ENCODE measurements at regions not wholly inside any gene's neighbourhood (a gene's known extent, or its start where the extent isn't known, plus 50 kb on each side); places are given as distances from the start of the nearest gene placed in this dataset.
"Not testable (repeated sequence)": the region's sequence is repeated elsewhere in the genome, so short reads cannot be mapped to it uniquely, and the experiment has no call there.

DNA sequence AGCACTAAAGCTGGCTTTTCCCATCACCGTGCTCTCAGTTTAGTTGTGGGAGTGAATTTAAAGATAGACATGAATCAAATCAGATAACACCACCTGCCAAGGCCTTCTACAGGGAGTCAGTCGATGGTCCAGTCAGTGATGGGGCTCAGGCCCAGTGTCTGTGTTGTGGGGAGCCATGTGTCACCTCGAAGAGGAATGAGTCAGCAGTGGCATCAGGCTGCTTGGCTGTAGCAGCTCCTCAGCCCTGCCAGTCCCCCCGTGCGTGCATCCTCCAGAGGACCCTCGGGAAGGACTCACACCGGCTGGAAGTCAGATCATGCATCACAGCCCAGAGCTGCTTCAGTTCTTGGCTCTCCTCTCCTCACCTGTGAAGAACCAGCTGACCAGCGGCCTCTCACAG, 420.4 kb upstream of the RAB6C start:
- Histone ChIP-seq H3K4me3 (ENCODE audit: insufficient read depth, low read depth, low read length, poor library complexity, severe bottlenecking) (no peak overlapping the region), H3K9me3 (ENCODE audit: control insufficient read depth, low read length) (no peaks in the 10 kb centered on the region), H3K27ac (ENCODE audit: insufficient read depth, low read length, poor library complexity, severe bottlenecking) (no peak overlapping the region), H3K27me3 (replicated peaks; ENCODE audit: control insufficient read depth, insufficient read depth, low read length, poor library complexity, severe bottlenecking) (no peaks in the 10 kb centered on the region), H3K36me3 (ENCODE audit: control insufficient read depth, insufficient read depth, low read length) (no peaks in the 10 kb centered on the region), H3K4me1 (ENCODE audit: control insufficient read depth, insufficient read depth, low read length, poor library complexity, severe bottlenecking) (no peaks in the 10 kb centered on the region)
- DNase-seq = no peak

DNA sequence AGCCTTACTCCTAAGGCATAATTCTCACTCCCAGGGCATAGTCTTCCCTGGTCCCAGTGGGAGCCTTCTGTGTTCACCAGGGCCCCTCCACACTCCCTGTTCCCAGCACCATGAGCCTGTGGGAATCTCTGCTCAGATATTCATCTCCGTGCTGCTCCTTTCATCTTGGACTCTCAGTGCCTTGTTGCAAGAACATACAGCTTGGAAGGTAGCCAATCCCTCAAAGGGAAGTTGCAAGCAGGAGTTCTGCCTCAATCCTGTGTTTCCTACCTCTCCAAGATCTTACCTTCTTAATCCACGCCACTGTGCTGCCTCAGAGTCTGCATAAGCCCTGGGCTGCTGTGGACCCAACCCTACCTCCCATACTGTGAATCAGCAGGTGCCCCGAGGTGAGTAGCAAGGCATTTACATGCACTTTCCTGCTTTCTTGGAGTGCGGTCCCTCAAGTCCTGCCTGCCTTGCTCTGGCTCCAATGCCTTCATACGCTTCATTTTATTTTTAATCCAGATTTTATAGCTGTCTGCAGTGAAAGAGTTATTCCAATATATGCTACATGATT, 413.8 kb upstream of the RAB6C start:
- no peak overlapping the region for H3K27ac ChIP-seq (ENCODE audit: insufficient read depth, low read length, poor library complexity, severe bottlenecking)
- H3K36me3 ChIP-seq (ENCODE audit: control insufficient read depth, insufficient read depth, low read length) = no peaks in the 10 kb centered on the region
- DNase-seq = no peak
- H3K9me3 ChIP-seq (ENCODE audit: control insufficient read depth, low read length) = no peaks in the 10 kb centered on the region
- H3K4me1 ChIP-seq (ENCODE audit: control insufficient read depth, insufficient read depth, low read length, poor library complexity, severe bottlenecking) = no peaks in the 10 kb centered on the region
- H3K27me3 ChIP-seq (replicated peaks; ENCODE audit: control insufficient read depth, insufficient read depth, low read length, poor library complexity, severe bottlenecking) = no peaks in the 10 kb centered on the region
- H3K4me3 ChIP-seq (ENCODE audit: insufficient read depth, low read depth, low read length, poor library complexity, severe bottlenecking) = no peak overlapping the region

DNA sequence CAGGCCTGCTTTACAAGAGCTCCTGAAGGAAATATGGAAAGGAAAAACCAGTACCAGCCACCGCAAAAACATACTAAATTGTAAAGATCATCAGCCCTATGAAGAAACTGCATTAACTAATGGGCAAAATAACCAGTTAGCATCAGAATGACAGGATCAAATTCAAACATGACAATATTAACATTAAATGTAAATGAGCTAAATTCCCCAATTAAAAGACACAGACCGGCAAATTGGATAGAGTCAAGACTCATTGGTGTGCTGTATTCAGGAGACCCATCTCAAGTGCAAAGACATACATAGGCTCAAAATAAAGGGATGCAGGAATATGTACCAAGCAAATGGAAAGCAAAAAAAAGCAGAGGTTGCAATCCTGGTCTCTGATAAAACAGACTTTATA, 408.7 kb upstream of the RAB6C start:
- not testable (repeated sequence) for H3K27ac ChIP-seq (ENCODE audit: insufficient read depth, low read length, poor library complexity, severe bottlenecking); H3K4me3 ChIP-seq (ENCODE audit: insufficient read depth, low read depth, low read length, poor library complexity, severe bottlenecking); H3K27me3 ChIP-seq (replicated peaks; ENCODE audit: control insufficient read depth, insufficient read depth, low read length, poor library complexity, severe bottlenecking); H3K36me3 ChIP-seq (ENCODE audit: control insufficient read depth, insufficient read depth, low read length); DNase-seq; H3K4me1 ChIP-seq (ENCODE audit: control insufficient read depth, insufficient read depth, low read length, poor library complexity, severe bottlenecking); H3K9me3 ChIP-seq (ENCODE audit: control insufficient read depth, low read length)

DNA sequence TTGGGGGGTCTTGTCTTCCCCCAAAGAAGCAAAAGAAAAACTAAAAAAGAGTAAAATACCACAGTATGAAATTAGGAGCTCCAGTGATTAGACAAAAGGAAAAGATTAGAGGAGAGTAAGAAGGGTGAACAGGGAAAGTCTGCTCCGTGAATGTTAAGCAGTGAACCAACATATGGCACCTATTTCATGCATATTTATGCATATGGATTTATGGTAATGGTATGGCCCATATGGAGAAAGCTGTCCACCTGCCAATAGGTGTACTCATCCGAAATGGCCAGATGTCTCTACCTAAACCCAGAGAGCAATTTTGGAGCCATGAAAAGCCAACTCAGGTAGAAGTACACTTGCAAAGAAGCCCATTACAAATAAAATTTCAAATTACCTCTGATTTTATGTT, 404.0 kb upstream of the RAB6C start:
- Histone ChIP-seq H3K27ac (ENCODE audit: insufficient read depth, low read length, poor library complexity, severe bottlenecking) (no peak overlapping the region), H3K27me3 (replicated peaks; ENCODE audit: control insufficient read depth, insufficient read depth, low read length, poor library complexity, severe bottlenecking) (no peaks in the 10 kb centered on the region), H3K4me3 (ENCODE audit: insufficient read depth, low read depth, low read length, poor library complexity, severe bottlenecking) (no peak overlapping the region), H3K9me3 (ENCODE audit: control insufficient read depth, low read length) (no peaks in the 10 kb centered on the region), H3K36me3 (ENCODE audit: control insufficient read depth, insufficient read depth, low read length) (no peaks in the 10 kb centered on the region), H3K4me1 (ENCODE audit: control insufficient read depth, insufficient read depth, low read length, poor library complexity, severe bottlenecking) (no peaks in the 10 kb centered on the region)
- DNase-seq = no peak

DNA sequence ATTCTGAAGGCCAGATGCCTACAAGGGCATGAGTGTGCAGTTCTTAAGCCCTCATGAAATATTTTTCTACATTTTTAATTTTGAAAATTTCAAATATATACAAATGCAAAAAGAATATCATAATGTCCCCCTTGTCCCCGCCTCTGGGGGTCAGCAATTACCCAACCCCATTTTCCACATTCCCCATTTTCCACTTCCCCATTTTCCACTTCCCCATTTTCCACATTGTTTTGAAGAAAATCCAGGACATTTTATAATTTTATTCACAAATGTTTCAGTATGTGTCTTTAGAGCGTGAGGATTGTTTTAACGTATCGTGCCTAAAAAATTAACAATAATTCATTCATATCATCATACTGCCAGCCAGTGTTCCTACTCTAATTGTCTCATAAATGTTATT, 403.6 kb upstream of the RAB6C start:
- Histone ChIP-seq H3K4me1 (ENCODE audit: control insufficient read depth, insufficient read depth, low read length, poor library complexity, severe bottlenecking) (no peaks in the 10 kb centered on the region), H3K36me3 (ENCODE audit: control insufficient read depth, insufficient read depth, low read length) (no peaks in the 10 kb centered on the region), H3K27me3 (replicated peaks; ENCODE audit: control insufficient read depth, insufficient read depth, low read length, poor library complexity, severe bottlenecking) (no peaks in the 10 kb centered on the region), H3K9me3 (ENCODE audit: control insufficient read depth, low read length) (no peaks in the 10 kb centered on the region), H3K4me3 (ENCODE audit: insufficient read depth, low read depth, low read length, poor library complexity, severe bottlenecking) (no peak overlapping the region), H3K27ac (ENCODE audit: insufficient read depth, low read length, poor library complexity, severe bottlenecking) (no peak overlapping the region)
- DNase-seq = no peak

DNA sequence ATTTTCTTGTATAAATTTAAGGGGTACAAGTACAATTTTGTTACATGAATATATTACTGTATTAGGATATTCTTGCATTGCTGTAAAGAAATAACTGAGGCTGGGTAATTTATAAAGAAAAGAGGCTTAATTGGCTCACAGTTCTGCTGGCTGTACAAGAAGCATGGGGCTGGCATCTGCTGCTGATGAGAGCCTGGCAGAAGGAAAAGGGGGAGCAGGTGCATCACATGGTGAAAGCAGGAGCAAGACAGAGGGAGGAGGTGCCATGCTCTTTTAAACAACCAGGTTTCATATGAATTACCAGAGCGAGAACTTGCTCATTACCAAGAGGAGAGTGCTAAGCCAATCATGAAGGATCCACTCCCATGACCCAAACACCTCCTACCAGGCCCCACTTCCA, 399.5 kb upstream of the RAB6C start:
- no peaks in the 10 kb centered on the region for H3K27me3 ChIP-seq (replicated peaks; ENCODE audit: control insufficient read depth, insufficient read depth, low read length, poor library complexity, severe bottlenecking)
- no peaks in the 10 kb centered on the region for H3K9me3 ChIP-seq (ENCODE audit: control insufficient read depth, low read length)
- H3K27ac ChIP-seq (ENCODE audit: insufficient read depth, low read length, poor library complexity, severe bottlenecking) = no peak overlapping the region
- H3K4me1 ChIP-seq (ENCODE audit: control insufficient read depth, insufficient read depth, low read length, poor library complexity, severe bottlenecking) = no peaks in the 10 kb centered on the region
- no peak overlapping the region for H3K4me3 ChIP-seq (ENCODE audit: insufficient read depth, low read depth, low read length, poor library complexity, severe bottlenecking)
- H3K36me3 ChIP-seq (ENCODE audit: control insufficient read depth, insufficient read depth, low read length) = no peaks in the 10 kb centered on the region
- DNase-seq = no peak

DNA sequence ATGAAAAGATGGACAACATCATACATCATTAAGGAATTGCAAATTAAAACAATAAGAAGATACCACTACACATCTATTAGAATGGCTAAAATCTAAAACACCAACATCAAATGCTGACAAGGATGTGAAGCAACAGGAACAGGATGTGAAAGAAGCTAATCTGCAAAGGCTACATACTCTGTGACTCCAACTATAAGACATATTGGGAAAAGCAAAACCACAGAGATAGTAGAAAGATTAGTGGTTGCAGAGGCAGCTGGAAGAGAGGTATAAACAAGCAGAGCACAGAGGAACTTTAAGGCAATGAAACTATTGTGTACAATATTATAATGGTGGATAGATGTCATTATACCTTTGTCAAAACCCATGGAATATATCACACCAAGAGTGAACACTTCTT, 393.7 kb upstream of the RAB6C start:
- no peaks in the 10 kb centered on the region for H3K36me3 ChIP-seq (ENCODE audit: control insufficient read depth, insufficient read depth, low read length)
- no peak overlapping the region for H3K27ac ChIP-seq (ENCODE audit: insufficient read depth, low read length, poor library complexity, severe bottlenecking)
- no peak for DNase-seq
- no peaks in the 10 kb centered on the region for H3K4me1 ChIP-seq (ENCODE audit: control insufficient read depth, insufficient read depth, low read length, poor library complexity, severe bottlenecking)
- H3K9me3 ChIP-seq (ENCODE audit: control insufficient read depth, low read length) = no peaks in the 10 kb centered on the region
- H3K27me3 ChIP-seq (replicated peaks; ENCODE audit: control insufficient read depth, insufficient read depth, low read length, poor library complexity, severe bottlenecking) = no peaks in the 10 kb centered on the region
- H3K4me3 ChIP-seq (ENCODE audit: insufficient read depth, low read depth, low read length, poor library complexity, severe bottlenecking) = no peak overlapping the region

DNA sequence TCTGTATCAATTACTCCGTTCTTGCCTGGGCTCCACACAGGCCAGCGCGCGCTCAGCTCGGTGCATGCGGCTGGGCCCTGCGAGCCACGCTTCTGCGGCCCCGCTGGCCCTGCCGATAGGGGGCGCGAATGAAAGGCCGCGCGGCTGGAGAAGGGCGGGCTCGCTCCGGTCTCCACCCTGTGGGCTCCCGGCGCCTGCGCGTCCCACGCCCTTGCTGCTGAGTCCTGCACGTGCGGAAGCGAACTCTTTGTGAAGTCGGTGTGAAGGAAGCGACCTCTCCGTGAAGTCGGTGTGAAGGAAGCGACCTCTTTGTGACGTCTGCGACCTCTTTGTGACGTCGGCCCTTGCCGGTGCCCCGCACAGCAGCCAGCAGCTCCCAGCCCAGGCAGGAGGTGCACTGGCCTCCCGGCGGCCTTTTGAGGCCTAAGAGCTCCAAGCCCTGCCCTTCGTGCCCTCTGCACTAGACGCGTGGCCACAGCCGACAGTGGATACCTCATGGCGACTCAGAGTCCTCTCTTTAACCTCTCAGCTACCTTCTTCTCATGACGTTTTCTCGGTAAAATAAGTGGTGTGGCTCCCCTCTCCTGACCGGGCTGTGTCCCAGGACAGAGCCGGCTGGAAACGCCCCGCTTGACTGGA, 391.9 kb upstream of the RAB6C start:
- Histone ChIP-seq H3K4me1 (ENCODE audit: control insufficient read depth, insufficient read depth, low read length, poor library complexity, severe bottlenecking) (no peaks in the 10 kb centered on the region), H3K9me3 (ENCODE audit: control insufficient read depth, low read length) (no peaks in the 10 kb centered on the region), H3K27ac (ENCODE audit: insufficient read depth, low read length, poor library complexity, severe bottlenecking) (no peak overlapping the region), H3K4me3 (ENCODE audit: insufficient read depth, low read depth, low read length, poor library complexity, severe bottlenecking) (no peak overlapping the region), H3K36me3 (ENCODE audit: control insufficient read depth, insufficient read depth, low read length) (no peaks in the 10 kb centered on the region), H3K27me3 (replicated peaks; ENCODE audit: control insufficient read depth, insufficient read depth, low read length, poor library complexity, severe bottlenecking) (no peaks in the 10 kb centered on the region)
- DNase-seq = no peak

DNA sequence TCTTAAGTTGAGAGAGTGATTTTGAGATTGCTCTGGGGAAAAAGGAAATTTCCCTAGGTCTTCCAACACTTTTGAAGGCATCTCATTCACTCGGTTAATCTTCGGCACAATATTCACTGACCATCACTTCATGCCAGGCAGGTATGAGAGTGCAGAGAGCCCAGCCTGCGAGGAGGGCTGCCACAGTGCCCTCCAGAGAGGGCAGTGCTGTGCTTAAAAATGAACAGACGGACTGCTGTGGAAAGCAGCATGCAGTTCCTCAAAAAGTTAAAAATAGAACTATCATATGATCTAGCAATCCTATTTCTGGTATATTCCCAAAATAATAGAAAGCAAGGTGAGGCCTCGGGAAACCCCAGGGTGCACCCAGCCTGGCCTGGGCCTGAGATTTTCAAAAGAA, 374.9 kb upstream of the RAB6C start:
- H3K27ac ChIP-seq (ENCODE audit: insufficient read depth, low read length, poor library complexity, severe bottlenecking) = no peak overlapping the region
- no peaks in the 10 kb centered on the region for H3K4me1 ChIP-seq (ENCODE audit: control insufficient read depth, insufficient read depth, low read length, poor library complexity, severe bottlenecking)
- H3K27me3 ChIP-seq (replicated peaks; ENCODE audit: control insufficient read depth, insufficient read depth, low read length, poor library complexity, severe bottlenecking) = no peaks in the 10 kb centered on the region
- no peak for DNase-seq
- H3K36me3 ChIP-seq (ENCODE audit: control insufficient read depth, insufficient read depth, low read length) = no peaks in the 10 kb centered on the region
- H3K4me3 ChIP-seq (ENCODE audit: insufficient read depth, low read depth, low read length, poor library complexity, severe bottlenecking) = no peak overlapping the region
- H3K9me3 ChIP-seq (ENCODE audit: control insufficient read depth, low read length) = no peaks in the 10 kb centered on the region

DNA sequence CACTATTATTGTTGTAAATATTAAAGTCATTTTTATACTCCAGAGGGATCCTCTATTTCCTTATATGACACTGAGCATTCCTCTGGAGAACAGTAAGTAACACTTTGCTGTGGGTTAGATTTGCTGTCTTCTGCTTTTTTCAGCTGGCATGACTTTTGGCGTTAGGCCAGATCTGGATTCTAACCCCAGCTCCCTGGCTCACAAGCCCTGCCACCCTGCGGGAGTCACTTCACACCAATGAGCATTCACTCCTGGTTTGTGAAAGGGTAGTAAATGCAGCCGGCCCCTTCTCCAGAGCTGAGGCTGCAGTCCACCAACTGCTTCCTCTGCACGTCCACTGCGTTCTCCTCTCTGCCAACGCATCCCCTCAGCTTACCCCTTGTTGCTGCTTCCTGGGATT, 373.8 kb upstream of the RAB6C start:
- Histone ChIP-seq H3K36me3 (ENCODE audit: control insufficient read depth, insufficient read depth, low read length) (no peaks in the 10 kb centered on the region), H3K27ac (ENCODE audit: insufficient read depth, low read length, poor library complexity, severe bottlenecking) (no peak overlapping the region), H3K4me1 (ENCODE audit: control insufficient read depth, insufficient read depth, low read length, poor library complexity, severe bottlenecking) (no peaks in the 10 kb centered on the region), H3K4me3 (ENCODE audit: insufficient read depth, low read depth, low read length, poor library complexity, severe bottlenecking) (no peak overlapping the region), H3K27me3 (replicated peaks; ENCODE audit: control insufficient read depth, insufficient read depth, low read length, poor library complexity, severe bottlenecking) (no peaks in the 10 kb centered on the region), H3K9me3 (ENCODE audit: control insufficient read depth, low read length) (no peaks in the 10 kb centered on the region)
- DNase-seq = no peak
